Cardiac fibroblast (primary cell): ENCODE measurements at regions not wholly inside any gene's neighbourhood (a gene's known extent, or its start where the extent isn't known, plus 50 kb on each side); places are given as distances from the start of the nearest gene placed in this dataset.
A peak's percentile ranks its signal among the peaks of the same experiment; 100 is the strongest.
"Not testable (repeated sequence)": the region's sequence is repeated elsewhere in the genome, so short reads cannot be mapped to it uniquely, and the experiment has no call there.

Source experiments
- DNase-seq, 2 donors: peaks; one replicate each; pipeline versions ENCODE4 v3.0.0 to v3.0.0-alpha.2; 2010; ENCODE audit warnings: low read depth in 2 of 2
- H3K4me3 ChIP-seq, 2 donors: replicated peaks in 1 of 2; 1 replicate in 1 of 2; 2 replicates in 1 of 2; pipeline ENCODE4 v1.5.1; 2011; ENCODE audit warnings: low read depth in 2 of 2, low read length in 2 of 2, mild to moderate bottlenecking in 2 of 2, moderate library complexity in 1 of 2
- CTCF ChIP-seq: IDR thresholded peaks from one replicate; pipeline ENCODE4 v1.5.1; 2011; ENCODE audit warnings: low read depth, mild to moderate bottlenecking, low read length, inconsistent platforms

- H3K4me3 ChIP-seq, result no peak overlapping the region
- TF ChIP-seq CTCF, result no peak
- DNase-seq, result no peak
These were observed 171.6 kb upstream of the AUTS2 start for GRCh38 chr7:69426705-69427104.

- H3K4me3 ChIP-seq, result no peak overlapping the region
- no peak for DNase-seq
- no peak for TF ChIP-seq CTCF
These were observed 170.2 kb upstream of the AUTS2 start for GRCh38 chr7:69428089-69428488.

GRCh38 chr7:69429911-69430383 is 168.3 kb upstream of the AUTS2 start:
- no peak overlapping the region for H3K4me3 ChIP-seq
- no peak for TF ChIP-seq CTCF
- peak in 1 of 2 donors; percentile 58 for DNase-seq

- TF ChIP-seq CTCF, result no peak
- no peak for DNase-seq
- no peak overlapping the region for H3K4me3 ChIP-seq
These were observed 167.8 kb upstream of the AUTS2 start for GRCh38 chr7:69430384-69431021.

GRCh38 chr7:69431626-69432025 is 166.6 kb upstream of the AUTS2 start:
- no peak for TF ChIP-seq CTCF
- H3K4me3 ChIP-seq, result no peak overlapping the region
- DNase-seq, result no peak

- H3K4me3 ChIP-seq, DNase-seq: not testable (repeated sequence)
These were observed 166.0 kb upstream of the AUTS2 start for GRCh38 chr7:69432276-69432675.

- no peak for DNase-seq
- no peak overlapping the region for H3K4me3 ChIP-seq
- TF ChIP-seq CTCF, result no peak
These were observed 165.2 kb upstream of the AUTS2 start for GRCh38 chr7:69433081-69433480.
